GM12878 (cell line): ENCODE measurements at regions not wholly inside any gene's neighbourhood (a gene's known extent, or its start where the extent isn't known, plus 50 kb on each side); places are given as distances from the start of the nearest gene placed in this dataset.

ENCODE experiments used
- ATAC-seq: fragments of 200-7000 bp; cut with Tn5 transposase; 3 replicates; pipeline ENCODE4 v1.9.1; 2020; ENCODE audit warnings: mild to moderate bottlenecking, moderate library complexity
- BruUV-seq: library from RNA; stranded (reverse); fragments of 400-500 nt; replicated peaks from 2 replicates; lab custom pipeline; 2021; lab: Mats Ljungman, UMichigan
- CTCF ChIA-PET: fragments of 300-600 bp; sonication (Branson Sonifier 250); formaldehyde crosslinking; extraction: SDS; loops from one replicate; lab custom pipeline; 2021; ENCODE audit warnings: inconsistent platforms; lab: Yijun Ruan, JAX
- POLR2A ChIA-PET: fragments of 350-600 bp; formaldehyde crosslinking; extraction: SDS; loops from one replicate; lab custom pipeline; 2021; ENCODE audit warnings: inconsistent platforms; lab: Charles Lee
- RAD21 ChIA-PET: fragments of 300-600 bp; sonication (Branson Sonifier 250); formaldehyde crosslinking; loops from one replicate; lab custom pipeline; 2023; ENCODE audit warnings: antibody characterized with exemption; ENCODE audit not compliant: unreplicated experiment; lab: Charles Lee
- SMC1A ChIA-PET: fragments of 300-600 bp; sonication (Branson Sonifier 250); formaldehyde crosslinking; loops from one replicate; lab custom pipeline; 2023; ENCODE audit not compliant: unreplicated experiment, uncharacterized antibody; lab: Charles Lee
- DNase-seq: peaks from one replicate; pipeline ENCODE4 v3.0.0-alpha.2; 2011; ENCODE audit warnings: low read depth, low spot score
- FAIRE-seq: peaks from 3 replicates; lab custom pipeline; 2011; peaks lifted over from hg19 to GRCh38; lab: Jason Lieb, UNC
- H2AFZ ChIP-seq: 2 replicates; pipeline ENCODE4 v1.6.0; 2011; ENCODE audit warnings: low read depth, low read length, control low read depth; ENCODE audit not compliant: control insufficient read depth
- H3K27ac ChIP-seq: 2 replicates; pipeline ENCODE4 v1.5.1; 2011; ENCODE audit warnings: control low read depth; ENCODE audit not compliant: control insufficient read depth, insufficient read depth
- H3K27me3 ChIP-seq, 2 experiments: replicated peaks in 1 of 2; 2 replicates each; pipeline versions ENCODE4 v1.6.0 to v1.6.1; 2011; ENCODE audit warnings: low read length in 1 of 2; ENCODE audit not compliant: control insufficient read depth in 2 of 2, insufficient read depth in 2 of 2
- H3K36me3 ChIP-seq, 2 experiments: 2 replicates each; pipeline ENCODE4 v1.5.1; 2011; ENCODE audit warnings: low read length in 1 of 2; ENCODE audit not compliant: control insufficient read depth in 2 of 2, insufficient read depth in 2 of 2
- H3K4me1 ChIP-seq: 2 replicates; pipeline ENCODE4 v1.6.1; 2011; ENCODE audit warnings: mild to moderate bottlenecking, low read length, moderate library complexity, mixed read lengths; ENCODE audit not compliant: control insufficient read depth, insufficient read depth
- H3K4me2 ChIP-seq: 2 replicates; pipeline ENCODE4 v1.6.0; 2011; ENCODE audit warnings: control low read depth; ENCODE audit not compliant: control insufficient read depth, insufficient read depth
- H3K4me3 ChIP-seq: fragments of 200-600 bp; sonication (generic); 2 replicates; pipeline ENCODE4 v1.5.1; 2016
- H3K79me2 ChIP-seq: 2 replicates; pipeline ENCODE4 v1.6.0; 2011; ENCODE audit warnings: low read length; ENCODE audit not compliant: control insufficient read depth, insufficient read depth
- H3K9ac ChIP-seq: 2 replicates; pipeline ENCODE4 v1.8.0; 2011; ENCODE audit warnings: low read length, control low read depth, mixed read lengths; ENCODE audit not compliant: control insufficient read depth, insufficient read depth
- H3K9me3 ChIP-seq: replicated peaks from 3 replicates; pipeline ENCODE4 v1.5.1; 2011; ENCODE audit warnings: mild to moderate bottlenecking, low read length; ENCODE audit not compliant: control insufficient read depth, insufficient read depth
- H4K20me1 ChIP-seq: 2 replicates; pipeline ENCODE4 v1.6.0; 2011; ENCODE audit not compliant: control insufficient read depth, insufficient read depth
- BMI1 ChIP-seq: fragments of 450-650 bp; IDR thresholded peaks from 2 replicates; pipeline ENCODE4 v1.6.1; 2016; ENCODE audit warnings: mild to moderate bottlenecking, moderate library complexity, borderline replicate concordance
- CBX3 ChIP-seq: fragments of 200-600 bp; sonication (generic); IDR thresholded peaks from 2 replicates; pipeline ENCODE4 v1.6.1; 2016; ENCODE audit warnings: low read depth, borderline replicate concordance
- CREB1 ChIP-seq: IDR thresholded peaks from 2 replicates; pipeline ENCODE4 v1.6.1; 2012; ENCODE audit warnings: low read depth, mild to moderate bottlenecking, inconsistent platforms
- EED ChIP-seq: sonication (generic); IDR thresholded peaks from 2 replicates; pipeline ENCODE4 v1.6.1; 2016; ENCODE audit warnings: antibody characterized with exemption, low read depth
- HSF1 ChIP-seq: fragments of 150-350 bp; IDR thresholded peaks from 2 replicates; pipeline ENCODE4 v1.6.1; 2014; ENCODE audit warnings: mild to moderate bottlenecking, low read depth, low read length
- PAX8 ChIP-seq: fragments of 450-650 bp; IDR thresholded peaks from 2 replicates; pipeline ENCODE4 v1.6.1; 2017; ENCODE audit warnings: mild to moderate bottlenecking, moderate library complexity
- PML ChIP-seq: IDR thresholded peaks from 2 replicates; pipeline ENCODE4 v1.6.1; 2012; ENCODE audit warnings: low read length, inconsistent platforms
- POLR2A ChIP-seq: IDR thresholded peaks from 2 replicates; pipeline ENCODE4 v1.6.1; 2011; ENCODE audit warnings: low read depth, mild to moderate bottlenecking, low read length
- POLR2AphosphoS2 ChIP-seq: IDR thresholded peaks from 2 replicates; pipeline ENCODE4 v1.6.1; 2011; ENCODE audit warnings: low read depth, mild to moderate bottlenecking, low read length, improper control_type of control experiment, moderate library complexity
- RAD51 ChIP-seq: fragments of 450-650 bp; IDR thresholded peaks from 2 replicates; pipeline ENCODE4 v1.6.1; 2016; ENCODE audit warnings: moderate library complexity, mild to moderate bottlenecking, inconsistent platforms
- RCOR1 ChIP-seq: conservative IDR thresholded peaks from 2 replicates; pipeline ENCODE4 v1.6.1; 2012; ENCODE audit warnings: low read depth, low read length, improper control_type of control experiment
- SP1 ChIP-seq: IDR thresholded peaks from one replicate; pipeline ENCODE4 v1.6.1; 2011; ENCODE audit warnings: low read depth, low read length
- SREBF1 ChIP-seq: IDR thresholded peaks from 2 replicates; pipeline ENCODE4 v1.6.1; 2012; ENCODE audit warnings: mild to moderate bottlenecking, low read length
- TARDBP ChIP-seq: IDR thresholded peaks from 2 replicates; pipeline ENCODE4 v1.6.1; 2016; ENCODE audit warnings: borderline replicate concordance
- ZSCAN29 ChIP-seq: fragments of 450-650 bp; IDR thresholded peaks from 2 replicates; pipeline ENCODE4 v1.6.1; 2017; ENCODE audit warnings: mild to moderate bottlenecking, moderate library complexity
- WGBS: methylation state at CpG from one replicate; pipeline ENCODE4 v1.1.6; 2016; ENCODE audit warnings: low lambda C conversion rate; ENCODE audit not compliant: insufficient replicate concordance, insufficient coverage; ENCODE audit errors: missing lambda C conversion rate; 5-methylcytosine and 5-hydroxymethylcytosine counted together
- in situ Hi-C: fragments of 300-500 bp; cut with MboI; formaldehyde crosslinking; loops from 9 replicates; pipeline ENCODE4 v1.14.3; 2018; ENCODE audit warnings: mixed read lengths
- intact Hi-C: fragments of 100-400 bp; cut with micrococcal nuclease; formaldehyde crosslinking; loops from one replicate; pipeline ENCODE4 v1.14.2; 2022; ENCODE audit not compliant: unreplicated experiment
- TF ChIP-seq, protein P1 (sequence below): fragments of 450-650 bp; IDR thresholded peaks from 2 replicates; pipeline ENCODE4 v1.6.1; 2016; ENCODE audit warnings: mild to moderate bottlenecking
- TF ChIP-seq, protein P2 (sequence below): IDR thresholded peaks from 2 replicates; pipeline ENCODE4 v1.6.1; 2012; ENCODE audit warnings: improper control_type of control experiment, low read depth, low read length; ENCODE audit not compliant: insufficient replicate concordance

DNA sequence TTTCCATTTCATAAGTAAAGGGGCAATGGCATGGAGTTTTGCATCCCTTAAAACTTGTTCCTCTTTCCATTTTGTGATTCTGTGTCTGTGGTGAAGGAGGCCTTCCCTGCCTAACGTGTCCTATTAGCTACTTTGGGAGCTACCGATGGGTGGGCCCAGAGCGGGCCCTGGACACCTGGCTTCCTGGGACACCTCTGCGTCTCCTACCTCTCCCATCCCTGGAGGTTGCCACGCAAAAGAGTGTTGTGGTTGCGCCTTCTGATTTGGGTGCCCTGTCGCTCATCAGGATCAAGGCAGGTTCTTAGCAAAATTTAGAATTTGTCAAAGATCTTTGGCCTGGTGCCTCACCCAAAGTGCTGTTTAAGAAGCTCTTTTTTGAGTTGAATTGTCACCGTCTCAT lies 116.4 kb upstream of the CACNA1E start (continued):
- no peak for TF ChIP-seq RCOR1
- TF ChIP-seq, all 136 proteins: peak for 0

- POLR2A ChIA-PET, result no interaction called here
- H3K4me1 ChIP-seq, result no peaks in the 10 kb centered on the region
- H3K27ac ChIP-seq, result no peak overlapping the region
- intact Hi-C loops, result no loop called here
- no peak for DNase-seq
- TF ChIP-seq CREB1 (no peak), CBX3 (no peak), HSF1 (no peak), ZSCAN29 (no peak), EED (no peak), BMI1 (no peak), RAD51 (no peak), PAX8 (no peak), PML (no peak), POLR2AphosphoS2 (no peak), SREBF1 (no peak), RCOR1 (no peak), TARDBP (no peak), SP1 (no peak), POLR2A (no peak)
- TF ChIP-seq, protein P1, sequence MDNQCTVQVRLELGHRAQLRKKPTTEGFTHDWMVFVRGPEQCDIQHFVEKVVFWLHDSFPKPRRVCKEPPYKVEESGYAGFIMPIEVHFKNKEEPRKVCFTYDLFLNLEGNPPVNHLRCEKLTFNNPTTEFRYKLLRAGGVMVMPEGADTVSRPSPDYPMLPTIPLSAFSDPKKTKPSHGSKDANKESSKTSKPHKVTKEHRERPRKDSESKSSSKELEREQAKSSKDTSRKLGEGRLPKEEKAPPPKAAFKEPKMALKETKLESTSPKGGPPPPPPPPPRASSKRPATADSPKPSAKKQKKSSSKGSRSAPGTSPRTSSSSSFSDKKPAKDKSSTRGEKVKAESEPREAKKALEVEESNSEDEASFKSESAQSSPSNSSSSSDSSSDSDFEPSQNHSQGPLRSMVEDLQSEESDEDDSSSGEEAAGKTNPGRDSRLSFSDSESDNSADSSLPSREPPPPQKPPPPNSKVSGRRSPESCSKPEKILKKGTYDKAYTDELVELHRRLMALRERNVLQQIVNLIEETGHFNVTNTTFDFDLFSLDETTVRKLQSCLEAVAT, result no peak
- TF ChIP-seq, protein P2, sequence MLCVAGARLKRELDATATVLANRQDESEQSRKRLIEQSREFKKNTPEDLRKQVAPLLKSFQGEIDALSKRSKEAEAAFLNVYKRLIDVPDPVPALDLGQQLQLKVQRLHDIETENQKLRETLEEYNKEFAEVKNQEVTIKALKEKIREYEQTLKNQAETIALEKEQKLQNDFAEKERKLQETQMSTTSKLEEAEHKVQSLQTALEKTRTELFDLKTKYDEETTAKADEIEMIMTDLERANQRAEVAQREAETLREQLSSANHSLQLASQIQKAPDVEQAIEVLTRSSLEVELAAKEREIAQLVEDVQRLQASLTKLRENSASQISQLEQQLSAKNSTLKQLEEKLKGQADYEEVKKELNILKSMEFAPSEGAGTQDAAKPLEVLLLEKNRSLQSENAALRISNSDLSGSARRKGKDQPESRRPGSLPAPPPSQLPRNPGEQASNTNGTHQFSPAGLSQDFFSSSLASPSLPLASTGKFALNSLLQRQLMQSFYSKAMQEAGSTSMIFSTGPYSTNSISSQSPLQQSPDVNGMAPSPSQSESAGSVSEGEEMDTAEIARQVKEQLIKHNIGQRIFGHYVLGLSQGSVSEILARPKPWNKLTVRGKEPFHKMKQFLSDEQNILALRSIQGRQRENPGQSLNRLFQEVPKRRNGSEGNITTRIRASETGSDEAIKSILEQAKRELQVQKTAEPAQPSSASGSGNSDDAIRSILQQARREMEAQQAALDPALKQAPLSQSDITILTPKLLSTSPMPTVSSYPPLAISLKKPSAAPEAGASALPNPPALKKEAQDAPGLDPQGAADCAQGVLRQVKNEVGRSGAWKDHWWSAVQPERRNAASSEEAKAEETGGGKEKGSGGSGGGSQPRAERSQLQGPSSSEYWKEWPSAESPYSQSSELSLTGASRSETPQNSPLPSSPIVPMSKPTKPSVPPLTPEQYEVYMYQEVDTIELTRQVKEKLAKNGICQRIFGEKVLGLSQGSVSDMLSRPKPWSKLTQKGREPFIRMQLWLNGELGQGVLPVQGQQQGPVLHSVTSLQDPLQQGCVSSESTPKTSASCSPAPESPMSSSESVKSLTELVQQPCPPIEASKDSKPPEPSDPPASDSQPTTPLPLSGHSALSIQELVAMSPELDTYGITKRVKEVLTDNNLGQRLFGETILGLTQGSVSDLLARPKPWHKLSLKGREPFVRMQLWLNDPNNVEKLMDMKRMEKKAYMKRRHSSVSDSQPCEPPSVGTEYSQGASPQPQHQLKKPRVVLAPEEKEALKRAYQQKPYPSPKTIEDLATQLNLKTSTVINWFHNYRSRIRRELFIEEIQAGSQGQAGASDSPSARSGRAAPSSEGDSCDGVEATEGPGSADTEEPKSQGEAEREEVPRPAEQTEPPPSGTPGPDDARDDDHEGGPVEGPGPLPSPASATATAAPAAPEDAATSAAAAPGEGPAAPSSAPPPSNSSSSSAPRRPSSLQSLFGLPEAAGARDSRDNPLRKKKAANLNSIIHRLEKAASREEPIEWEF, result no peak
- TF ChIP-seq, all 136 proteins: peak for 0
- Histone ChIP-seq H3K4me3 (no peak overlapping the region), H2AFZ (no peak overlapping the region), H3K36me3 (no peaks in the 10 kb centered on the region), H3K27me3 (no peaks in the 10 kb centered on the region; a peak in 1 of 4 replicates), H3K9ac (no peak overlapping the region), H3K4me2 (no peak overlapping the region), H3K79me2 (no peaks in the 10 kb centered on the region), H3K9me3 (no peaks in the 10 kb centered on the region), H4K20me1 (no peaks in the 10 kb centered on the region)
- FAIRE-seq, result no peak
- CTCF ChIA-PET, result no interaction called here
- no TSS peak for BruUV-seq
- 26% methylated on average over 4 of the region's 4 CpGs for WGBS
- RAD21 ChIA-PET, result no interaction called here
- no peak for ATAC-seq
- SMC1A ChIA-PET, result no interaction called here
- in situ Hi-C loops, result no loop called here
Measured at GRCh38 chr1:181369416-181369815, 113.9 kb upstream of the CACNA1E start.
